ENCODE measurements at regions not wholly inside any gene's neighbourhood (a gene's known extent, or its start where the extent isn't known, plus 50 kb on each side); places are given as distances from the start of the nearest gene placed in this dataset.

DNA sequence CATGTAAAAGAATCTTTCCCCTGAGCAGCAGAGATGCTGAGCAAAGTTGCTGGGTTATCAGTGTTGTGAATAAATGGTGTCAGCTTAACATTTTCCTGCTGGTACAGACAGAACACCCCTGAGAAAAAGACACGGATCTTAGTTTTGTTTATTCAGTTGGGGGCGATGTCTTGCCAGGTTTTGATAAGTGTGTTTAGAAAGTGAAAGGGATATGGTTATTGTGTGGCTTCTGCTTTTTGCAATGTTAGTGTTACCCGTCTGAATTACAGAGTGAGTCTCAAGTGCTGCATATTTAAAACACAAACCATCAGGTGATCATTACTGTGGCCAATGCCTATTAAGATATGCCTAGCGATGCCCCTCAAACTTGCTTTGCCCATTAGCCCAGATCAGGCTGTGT, 864.6 kb upstream of the SEL1L start:
- no peaks in the 10 kb centered on the region for H3K9me3 ChIP-seq (ENCODE audit: control insufficient read depth, low read depth, low read length)
- no peak overlapping the region for H3K4me3 ChIP-seq (ENCODE audit: low read length)
- H3K27me3 ChIP-seq (ENCODE audit: control insufficient read depth, insufficient read depth, low read length), result no peaks in the 10 kb centered on the region
- H3K36me3 ChIP-seq (ENCODE audit: control insufficient read depth, insufficient read depth, low read length), result no peaks in the 10 kb centered on the region
- peak in 1 of 2 donors; percentile 2 for DNase-seq
- 0% methylated on average over 1 of the region's 4 CpGs for WGBS (ENCODE audit: insufficient coverage, low lambda C conversion rate)
- no peak overlapping the region for H3K27ac ChIP-seq (ENCODE audit: low read length)
- H3K4me1 ChIP-seq (ENCODE audit: control insufficient read depth, insufficient read depth, low read length), result no peaks in the 10 kb centered on the region

- no peaks in the 10 kb centered on the region for H3K27me3 ChIP-seq (ENCODE audit: control insufficient read depth, insufficient read depth, low read length)
- no peak for DNase-seq
- no peaks in the 10 kb centered on the region for H3K36me3 ChIP-seq (ENCODE audit: control insufficient read depth, insufficient read depth, low read length)
- H3K4me3 ChIP-seq (ENCODE audit: low read length), result no peak overlapping the region
- H3K4me1 ChIP-seq (ENCODE audit: control insufficient read depth, insufficient read depth, low read length), result no peaks in the 10 kb centered on the region
- no peak overlapping the region for H3K27ac ChIP-seq (ENCODE audit: low read length)
- H3K9me3 ChIP-seq (ENCODE audit: control insufficient read depth, low read depth, low read length), result no peaks in the 10 kb centered on the region
These were observed 870.3 kb upstream of the SEL1L start for GRCh38 chr14:82403987-82404386.

DNA sequence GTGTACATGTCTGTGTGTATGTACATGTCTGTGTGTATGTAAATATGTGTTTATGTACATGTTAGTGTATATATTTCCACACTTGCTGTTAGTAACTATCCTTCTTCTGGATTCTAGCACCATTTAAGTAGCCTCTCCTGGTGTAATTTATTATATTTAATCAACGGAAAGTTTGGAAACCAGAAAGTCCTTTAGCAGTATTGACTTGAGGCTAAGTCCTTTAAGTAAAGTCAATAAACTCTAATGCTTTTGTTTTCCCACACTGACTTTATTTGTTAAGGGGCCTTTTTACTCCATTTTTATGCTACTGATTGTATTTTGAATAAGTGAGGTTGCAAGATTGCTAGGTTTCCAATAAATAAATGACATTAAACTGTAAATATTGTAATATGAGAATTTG, 876.4 kb upstream of the SEL1L start:
- no peaks in the 10 kb centered on the region for H3K36me3 ChIP-seq (ENCODE audit: control insufficient read depth, insufficient read depth, low read length)
- WGBS (ENCODE audit: insufficient coverage, low lambda C conversion rate), result no CpG with 5 or more reads among the region's 1 CpG
- no peak for DNase-seq
- no peaks in the 10 kb centered on the region for H3K27me3 ChIP-seq (ENCODE audit: control insufficient read depth, insufficient read depth, low read length)
- H3K27ac ChIP-seq (ENCODE audit: low read length), result no peak overlapping the region
- H3K9me3 ChIP-seq (ENCODE audit: control insufficient read depth, low read depth, low read length), result no peaks in the 10 kb centered on the region
- H3K4me3 ChIP-seq (ENCODE audit: low read length), result no peak overlapping the region
- no peaks in the 10 kb centered on the region for H3K4me1 ChIP-seq (ENCODE audit: control insufficient read depth, insufficient read depth, low read length)

DNA sequence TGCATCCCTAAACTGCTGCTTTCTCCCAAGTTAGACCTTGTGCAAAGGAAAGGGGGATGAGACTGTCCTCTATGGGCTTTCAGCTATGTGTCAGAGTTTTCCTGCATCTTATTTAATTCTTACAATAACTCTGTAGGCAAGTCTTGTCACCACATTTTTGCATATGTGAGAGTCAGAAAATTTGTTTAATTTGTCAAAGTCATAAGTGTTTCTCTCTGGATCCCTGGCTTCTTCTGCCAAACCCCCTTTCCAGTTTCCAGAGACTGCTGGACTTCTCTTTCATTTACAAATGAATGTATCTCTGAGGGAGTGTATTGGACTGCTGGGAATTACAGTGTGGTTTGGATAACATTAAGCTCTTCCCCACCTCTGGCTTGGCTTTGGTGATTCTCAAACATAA, 877.6 kb upstream of the SEL1L start:
- Histone ChIP-seq H3K4me1 (ENCODE audit: control insufficient read depth, insufficient read depth, low read length) (no peaks in the 10 kb centered on the region), H3K9me3 (ENCODE audit: control insufficient read depth, low read depth, low read length) (no peaks in the 10 kb centered on the region), H3K36me3 (ENCODE audit: control insufficient read depth, insufficient read depth, low read length) (no peaks in the 10 kb centered on the region), H3K27me3 (ENCODE audit: control insufficient read depth, insufficient read depth, low read length) (no peaks in the 10 kb centered on the region), H3K4me3 (ENCODE audit: low read length) (no peak overlapping the region), H3K27ac (ENCODE audit: low read length) (no peak overlapping the region)
- DNase-seq, result no peak

DNA sequence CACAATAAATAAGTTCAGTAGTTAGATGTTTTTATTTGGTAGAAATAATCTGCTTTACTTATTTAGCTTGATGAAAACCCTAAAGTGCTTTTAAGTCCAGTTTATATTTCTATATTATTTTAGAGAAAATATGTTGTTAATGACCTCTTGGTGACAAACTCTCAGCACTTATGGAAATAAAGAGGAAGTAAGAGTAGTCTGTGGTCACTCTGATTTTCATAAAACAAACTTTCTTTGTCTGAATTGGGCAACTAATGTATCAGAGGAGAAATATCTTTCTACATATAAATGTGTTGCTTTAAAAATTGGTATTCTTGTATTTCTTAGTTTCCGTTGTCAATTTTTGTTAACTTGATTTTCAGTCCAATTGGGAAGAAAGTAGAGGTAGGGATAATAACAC, 878.9 kb upstream of the SEL1L start:
- no peak overlapping the region for H3K4me3 ChIP-seq (ENCODE audit: low read length)
- H3K27me3 ChIP-seq (ENCODE audit: control insufficient read depth, insufficient read depth, low read length), result no peaks in the 10 kb centered on the region
- H3K4me1 ChIP-seq (ENCODE audit: control insufficient read depth, insufficient read depth, low read length), result no peaks in the 10 kb centered on the region
- WGBS (ENCODE audit: insufficient coverage, low lambda C conversion rate), result 100% methylated on average over 1 of the region's 1 CpG
- DNase-seq, result no peak
- H3K36me3 ChIP-seq (ENCODE audit: control insufficient read depth, insufficient read depth, low read length), result no peaks in the 10 kb centered on the region
- H3K9me3 ChIP-seq (ENCODE audit: control insufficient read depth, low read depth, low read length), result no peaks in the 10 kb centered on the region
- no peak overlapping the region for H3K27ac ChIP-seq (ENCODE audit: low read length)

- Histone ChIP-seq H3K9me3 (ENCODE audit: control insufficient read depth, low read depth, low read length) (no peaks in the 10 kb centered on the region), H3K27ac (ENCODE audit: low read length) (no peak overlapping the region), H3K4me1 (ENCODE audit: control insufficient read depth, insufficient read depth, low read length) (no peaks in the 10 kb centered on the region), H3K36me3 (ENCODE audit: control insufficient read depth, insufficient read depth, low read length) (no peaks in the 10 kb centered on the region), H3K27me3 (ENCODE audit: control insufficient read depth, insufficient read depth, low read length) (no peaks in the 10 kb centered on the region), H3K4me3 (ENCODE audit: low read length) (no peak overlapping the region)
- no peak for DNase-seq
- WGBS (ENCODE audit: insufficient coverage, low lambda C conversion rate), result 67% methylated on average over 1 of the region's 1 CpG
These were observed 881.3 kb upstream of the SEL1L start for GRCh38 chr14:82414853-82415539.

DNA sequence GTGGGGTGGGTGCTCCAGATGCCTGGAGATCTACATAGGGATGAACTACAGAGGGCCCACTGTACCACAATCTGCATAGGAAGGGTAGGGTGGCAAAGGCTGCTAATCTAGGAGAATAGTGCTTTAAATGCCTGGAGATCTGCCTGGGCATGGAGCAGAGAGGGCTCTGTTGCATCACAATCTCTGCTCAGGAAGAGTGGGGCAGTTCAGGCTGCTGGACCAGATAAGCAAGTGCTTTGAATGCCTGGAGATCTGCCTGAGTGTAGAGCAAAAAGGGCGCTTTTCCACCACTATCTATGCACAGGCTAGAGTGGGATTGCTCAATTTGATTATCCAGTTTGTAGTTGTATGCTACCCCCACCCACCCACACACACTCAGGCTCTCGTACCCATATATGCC, 886.3 kb upstream of the SEL1L start:
- Histone ChIP-seq H3K27ac (ENCODE audit: low read length) (no peak overlapping the region), H3K36me3 (ENCODE audit: control insufficient read depth, insufficient read depth, low read length) (no peaks in the 10 kb centered on the region), H3K27me3 (ENCODE audit: control insufficient read depth, insufficient read depth, low read length) (no peaks in the 10 kb centered on the region), H3K9me3 (ENCODE audit: control insufficient read depth, low read depth, low read length) (no peaks in the 10 kb centered on the region), H3K4me1 (ENCODE audit: control insufficient read depth, insufficient read depth, low read length) (no peaks in the 10 kb centered on the region), H3K4me3 (ENCODE audit: low read length) (no peak overlapping the region)
- no peak for DNase-seq
- no CpG with 5 or more reads among the region's 2 CpGs for WGBS (ENCODE audit: insufficient coverage, low lambda C conversion rate)

DNA sequence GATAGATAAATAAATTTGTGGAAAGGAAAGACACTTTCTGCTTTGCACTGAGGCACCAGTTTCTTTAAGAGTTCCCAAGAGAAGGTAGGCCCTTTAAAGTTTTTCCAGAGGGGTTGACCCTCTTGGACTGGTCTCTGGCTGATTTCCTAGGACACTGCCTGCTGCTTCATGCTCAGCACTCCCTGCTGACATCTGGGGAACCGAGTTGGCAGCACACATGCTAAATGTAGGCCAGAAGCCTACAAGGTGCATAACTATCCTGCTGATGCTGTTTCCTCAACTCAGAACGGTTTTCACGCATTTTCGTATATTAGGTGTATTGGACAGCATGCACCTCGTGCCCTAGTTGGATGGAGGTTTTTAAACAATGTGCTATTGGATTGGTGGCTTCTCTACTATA, 887.2 kb upstream of the SEL1L start:
- 100% methylated on average over 1 of the region's 5 CpGs for WGBS (ENCODE audit: insufficient coverage, low lambda C conversion rate)
- H3K4me1 ChIP-seq (ENCODE audit: control insufficient read depth, insufficient read depth, low read length), result no peaks in the 10 kb centered on the region
- no peaks in the 10 kb centered on the region for H3K9me3 ChIP-seq (ENCODE audit: control insufficient read depth, low read depth, low read length)
- no peaks in the 10 kb centered on the region for H3K36me3 ChIP-seq (ENCODE audit: control insufficient read depth, insufficient read depth, low read length)
- H3K4me3 ChIP-seq (ENCODE audit: low read length), result no peak overlapping the region
- no peak overlapping the region for H3K27ac ChIP-seq (ENCODE audit: low read length)
- no peak for DNase-seq
- no peaks in the 10 kb centered on the region for H3K27me3 ChIP-seq (ENCODE audit: control insufficient read depth, insufficient read depth, low read length)

DNA sequence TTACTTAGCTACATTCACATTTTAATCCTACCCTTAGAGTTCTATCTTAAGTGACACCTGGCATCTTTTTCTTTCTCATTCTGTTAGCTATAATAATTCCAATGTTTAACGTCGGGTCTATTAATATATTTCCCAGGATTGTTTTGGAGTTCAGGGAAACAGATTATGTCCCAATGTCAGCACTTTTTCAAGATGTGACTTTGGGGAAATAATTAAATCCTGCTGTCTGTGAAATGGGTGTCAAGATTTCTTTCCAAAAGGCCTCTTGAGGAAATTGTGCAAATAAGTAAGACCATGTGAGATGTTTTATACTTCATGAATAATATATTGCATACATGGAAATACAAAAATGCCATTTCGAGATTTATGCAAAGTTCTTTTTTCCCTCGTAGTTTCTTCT, 887.6 kb upstream of the SEL1L start:
- Histone ChIP-seq H3K4me1 (ENCODE audit: control insufficient read depth, insufficient read depth, low read length) (no peaks in the 10 kb centered on the region), H3K9me3 (ENCODE audit: control insufficient read depth, low read depth, low read length) (no peaks in the 10 kb centered on the region), H3K36me3 (ENCODE audit: control insufficient read depth, insufficient read depth, low read length) (no peaks in the 10 kb centered on the region), H3K4me3 (ENCODE audit: low read length) (no peak overlapping the region), H3K27me3 (ENCODE audit: control insufficient read depth, insufficient read depth, low read length) (no peaks in the 10 kb centered on the region), H3K27ac (ENCODE audit: low read length) (no peak overlapping the region)
- WGBS (ENCODE audit: insufficient coverage, low lambda C conversion rate), result 94% methylated on average over 2 of the region's 4 CpGs
- no peak for DNase-seq

- Histone ChIP-seq H3K4me3 (ENCODE audit: low read length) (no peak overlapping the region), H3K27ac (ENCODE audit: low read length) (no peak overlapping the region), H3K27me3 (ENCODE audit: control insufficient read depth, insufficient read depth, low read length) (no peaks in the 10 kb centered on the region), H3K36me3 (ENCODE audit: control insufficient read depth, insufficient read depth, low read length) (no peaks in the 10 kb centered on the region), H3K9me3 (ENCODE audit: control insufficient read depth, low read depth, low read length) (no peaks in the 10 kb centered on the region), H3K4me1 (ENCODE audit: control insufficient read depth, insufficient read depth, low read length) (no peaks in the 10 kb centered on the region)
- no peak for DNase-seq
- no CpG with 5 or more reads among the region's 1 CpG for WGBS (ENCODE audit: insufficient coverage, low lambda C conversion rate)
These were observed 888.6 kb upstream of the SEL1L start for GRCh38 chr14:82422230-82422629.

- H3K36me3 ChIP-seq (ENCODE audit: control insufficient read depth, insufficient read depth, low read length), result no peaks in the 10 kb centered on the region
- H3K9me3 ChIP-seq (ENCODE audit: control insufficient read depth, low read depth, low read length), result no peaks in the 10 kb centered on the region
- H3K27me3 ChIP-seq (ENCODE audit: control insufficient read depth, insufficient read depth, low read length), result no peaks in the 10 kb centered on the region
- 71% methylated on average over 1 of the region's 1 CpG for WGBS (ENCODE audit: insufficient coverage, low lambda C conversion rate)
- DNase-seq, result no peak
- H3K4me1 ChIP-seq (ENCODE audit: control insufficient read depth, insufficient read depth, low read length), result no peaks in the 10 kb centered on the region
- H3K4me3 ChIP-seq (ENCODE audit: low read length), result no peak overlapping the region
- H3K27ac ChIP-seq (ENCODE audit: low read length), result no peak overlapping the region
These were observed 891.6 kb upstream of the SEL1L start for GRCh38 chr14:82425261-82425660.
